Activated naive CD4-positive, alpha-beta T cell treated with anti-CD3 and anti-CD28 coated beads, Interleukin-2, amount 50 U/mL, for 16 hours (primary cell): ENCODE measurements at regions not wholly inside any gene's neighbourhood (a gene's known extent, or its start where the extent isn't known, plus 50 kb on each side); places are given as distances from the start of the nearest gene placed in this dataset.
"Not testable (repeated sequence)": the region's sequence is repeated elsewhere in the genome, so short reads cannot be mapped to it uniquely, and the experiment has no call there.

Experiments
- DNase-seq: peaks from one replicate; pipeline ENCODE4 v3.0.0-alpha.2; 2020

DNA sequence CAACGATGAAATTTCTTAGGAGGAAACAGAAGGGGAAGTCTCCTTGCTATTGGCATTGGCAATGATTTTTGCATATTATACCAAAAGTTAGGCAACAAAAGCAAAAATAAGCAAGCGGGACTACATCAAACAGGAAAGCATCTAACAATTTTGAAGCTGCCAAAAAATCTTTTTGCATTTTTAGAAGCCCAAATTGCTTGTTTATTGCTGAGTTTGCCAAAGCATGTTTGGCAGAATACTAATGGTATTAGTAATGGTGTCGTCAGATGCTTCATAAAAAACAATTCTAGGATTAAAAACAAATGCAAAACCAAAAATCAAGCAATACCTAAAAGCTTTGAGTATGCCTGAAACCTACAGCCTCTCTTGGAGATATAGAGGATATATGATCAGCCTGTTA, 80.0 kb downstream of the GALR1 start:
- no peak for DNase-seq

DNA sequence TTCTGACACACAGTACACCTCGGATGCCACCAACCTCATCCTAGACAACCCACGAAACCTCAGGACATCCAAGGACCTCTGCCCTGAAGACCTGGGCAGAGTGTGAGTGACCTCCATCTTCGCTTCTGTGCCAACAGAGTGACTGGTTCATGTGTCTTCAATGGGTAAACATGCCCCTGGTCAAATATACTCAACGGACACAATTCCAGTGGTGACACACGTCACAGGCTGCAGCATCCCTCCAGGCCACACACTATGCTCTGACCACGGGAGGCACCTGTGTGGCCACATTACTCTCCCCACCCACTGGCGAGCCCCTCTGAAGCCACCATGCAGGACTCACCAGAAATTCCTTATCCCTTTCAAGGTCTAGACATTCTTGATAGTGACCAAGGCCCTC, 85.2 kb downstream of the GALR1 start:
- DNase-seq, result no peak

DNA sequence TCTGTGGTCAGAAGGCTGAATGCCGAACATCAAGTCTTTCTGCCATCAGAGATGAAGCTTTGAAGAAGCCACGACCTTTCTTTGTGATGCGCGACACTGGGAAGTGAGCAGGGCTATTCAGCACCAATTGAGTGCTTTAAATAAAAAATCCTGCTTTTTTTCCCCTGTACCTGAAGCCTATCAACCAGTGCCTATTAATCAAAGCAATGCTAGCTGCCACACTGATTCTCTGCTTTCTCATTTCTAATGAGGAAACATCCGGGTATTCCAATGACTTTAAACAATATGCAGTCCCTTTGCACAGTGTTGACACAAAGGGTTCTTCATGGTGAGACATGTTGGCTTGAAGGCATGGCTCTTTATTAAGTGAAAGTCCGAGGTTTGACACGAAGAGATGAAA, 88.0 kb downstream of the GALR1 start:
- DNase-seq, result no peak

DNA sequence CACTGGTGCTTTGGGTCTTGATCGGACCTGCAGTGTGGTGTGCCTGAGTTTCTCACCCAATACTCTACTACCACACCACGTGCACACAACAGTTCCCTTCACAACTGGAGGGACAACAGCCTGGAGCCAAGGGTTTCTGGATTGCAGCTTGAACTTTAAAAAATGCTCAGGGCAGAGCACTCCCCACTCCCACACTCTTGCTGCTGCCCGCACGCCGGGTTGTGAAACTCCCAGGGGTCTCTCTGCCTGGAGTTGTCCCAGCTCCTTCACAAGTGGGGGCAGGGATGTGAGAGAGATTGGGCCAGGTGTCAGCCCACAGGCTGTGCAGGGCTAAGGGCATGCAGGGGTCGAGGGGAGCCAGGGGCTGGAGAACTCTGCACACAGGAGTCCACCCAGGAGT, 89.4 kb downstream of the GALR1 start:
- no peak for DNase-seq

DNA sequence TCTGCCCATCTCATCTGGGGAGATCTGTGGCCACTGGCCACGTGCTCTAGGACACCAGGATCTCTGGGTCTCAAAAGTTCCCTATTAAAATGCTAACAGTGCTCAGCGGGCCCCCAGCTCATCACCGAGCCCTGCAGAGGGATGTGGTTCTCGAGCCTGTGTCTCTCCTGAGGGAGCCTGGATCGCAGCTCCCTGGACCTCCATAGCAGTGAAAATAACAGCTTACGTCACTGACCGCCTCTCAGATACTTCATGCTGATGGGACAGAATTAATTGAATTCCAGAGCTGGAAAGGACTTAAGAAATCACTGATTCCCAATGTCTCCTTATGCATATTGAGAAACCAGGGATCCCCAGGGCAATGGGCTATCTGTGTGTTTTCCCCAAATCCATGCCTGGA, 90.0 kb downstream of the GALR1 start:
- DNase-seq, result no peak

DNA sequence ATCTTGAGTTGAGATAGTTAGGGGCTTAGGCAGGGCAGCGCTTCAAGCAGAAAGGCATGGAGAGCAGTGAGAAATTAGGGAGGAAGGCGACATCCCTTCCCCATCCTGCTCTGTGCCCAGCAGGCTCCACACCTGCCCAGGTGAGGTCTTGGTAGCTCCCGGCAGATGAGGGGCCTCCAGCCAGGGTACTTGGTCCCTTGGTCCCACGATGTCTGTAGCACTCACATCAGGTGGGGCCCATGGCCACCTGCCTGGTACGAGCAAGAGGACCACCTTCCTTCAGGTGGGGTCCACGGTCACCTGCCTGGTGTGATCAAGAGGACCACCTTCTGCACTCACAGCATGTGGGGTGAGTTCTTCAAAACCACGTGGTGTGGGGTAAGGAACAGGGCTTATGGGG, 91.2 kb downstream of the GALR1 start:
- no peak for DNase-seq

GRCh38 chr18:77341527-77342325, 92.1 kb downstream of the GALR1 start:
- DNase-seq, result no peak

DNA sequence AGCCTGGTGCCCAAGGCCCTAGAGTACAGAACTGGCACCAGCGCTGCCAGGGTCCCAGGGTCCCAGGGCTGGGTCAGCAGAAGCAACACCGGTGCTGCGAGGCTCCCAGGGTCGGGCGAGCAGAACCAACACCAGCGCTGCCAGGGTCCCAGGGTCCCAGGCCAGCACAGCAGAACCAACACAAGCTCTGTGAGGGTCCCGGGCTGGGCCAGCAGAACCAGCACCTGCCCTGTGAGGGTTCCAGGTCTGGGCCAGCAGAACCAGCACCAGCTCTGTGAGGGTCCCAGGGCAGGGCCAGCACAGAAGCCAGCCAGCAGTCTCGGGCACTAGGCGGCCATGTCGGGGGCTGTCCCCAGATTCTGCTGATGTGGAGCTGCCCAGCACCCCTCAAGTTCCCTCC, 93.1 kb downstream of the GALR1 start:
- no peak for DNase-seq

DNA sequence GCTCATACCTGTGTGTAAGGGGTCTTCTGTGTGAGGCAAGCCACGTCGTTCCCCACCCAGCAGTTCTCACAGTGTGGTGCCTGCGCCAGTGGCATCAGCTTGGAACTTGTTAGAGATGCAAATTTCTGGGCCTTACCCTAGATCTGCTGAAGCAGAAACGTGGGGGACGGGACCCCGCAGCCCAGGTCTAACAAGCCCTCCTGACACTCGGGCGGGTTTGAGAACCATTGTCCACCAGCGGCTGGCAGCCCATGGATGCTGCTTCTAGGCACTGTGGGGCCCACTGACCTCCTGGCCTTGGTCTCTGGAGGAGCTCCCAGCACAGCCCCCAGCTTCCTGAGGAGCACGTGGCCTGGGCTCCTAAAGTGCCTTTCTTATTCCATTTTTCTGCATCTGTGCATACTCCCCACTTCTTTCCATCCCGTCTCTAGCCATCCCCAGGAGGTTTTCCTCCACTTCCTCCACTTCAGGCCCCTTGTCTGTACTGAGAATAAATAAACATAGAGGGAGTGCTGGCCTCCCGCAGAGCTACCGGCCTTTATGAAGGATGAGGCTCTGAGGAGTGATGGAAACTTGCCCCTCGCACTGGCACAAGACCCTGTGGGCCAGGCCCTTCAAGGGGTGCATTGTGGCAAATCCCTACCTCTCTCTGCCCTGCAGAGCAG, 94.3 kb downstream of the GALR1 start:
- no peak for DNase-seq

DNA sequence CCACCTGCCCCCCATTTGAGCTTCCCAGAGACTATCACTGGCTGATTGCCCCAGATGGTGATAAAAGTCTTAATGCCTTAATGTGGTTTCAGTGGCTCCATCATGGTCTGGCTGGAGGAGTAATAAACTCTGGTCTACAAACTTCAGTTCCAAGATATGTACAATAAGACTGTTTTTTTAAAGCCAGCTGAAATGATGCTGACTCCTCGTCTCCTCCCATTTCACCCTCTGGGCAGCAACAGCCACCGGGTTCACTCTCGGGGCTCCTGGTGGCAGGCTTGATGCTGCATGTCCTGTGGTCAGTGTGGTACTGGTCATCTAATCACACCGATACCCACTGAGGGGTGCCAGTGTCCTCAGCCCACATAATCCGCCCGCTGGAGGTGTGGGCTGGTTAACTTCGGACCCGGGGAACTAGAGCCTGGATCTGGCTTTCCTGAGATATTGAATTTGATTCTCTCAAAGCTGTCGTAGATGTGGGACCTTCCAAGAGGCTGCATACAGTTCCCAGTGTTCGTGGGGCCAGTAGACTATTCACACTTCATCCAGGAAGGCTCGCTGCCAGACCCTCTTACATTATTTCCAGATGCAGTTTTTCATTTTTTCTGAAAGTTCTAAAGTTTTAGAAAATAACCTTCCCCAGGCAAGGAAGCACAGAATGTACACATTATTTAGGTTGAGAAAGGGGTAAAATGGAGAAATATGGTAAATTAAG, 95.3 kb downstream of the GALR1 start:
- no peak for DNase-seq

DNA sequence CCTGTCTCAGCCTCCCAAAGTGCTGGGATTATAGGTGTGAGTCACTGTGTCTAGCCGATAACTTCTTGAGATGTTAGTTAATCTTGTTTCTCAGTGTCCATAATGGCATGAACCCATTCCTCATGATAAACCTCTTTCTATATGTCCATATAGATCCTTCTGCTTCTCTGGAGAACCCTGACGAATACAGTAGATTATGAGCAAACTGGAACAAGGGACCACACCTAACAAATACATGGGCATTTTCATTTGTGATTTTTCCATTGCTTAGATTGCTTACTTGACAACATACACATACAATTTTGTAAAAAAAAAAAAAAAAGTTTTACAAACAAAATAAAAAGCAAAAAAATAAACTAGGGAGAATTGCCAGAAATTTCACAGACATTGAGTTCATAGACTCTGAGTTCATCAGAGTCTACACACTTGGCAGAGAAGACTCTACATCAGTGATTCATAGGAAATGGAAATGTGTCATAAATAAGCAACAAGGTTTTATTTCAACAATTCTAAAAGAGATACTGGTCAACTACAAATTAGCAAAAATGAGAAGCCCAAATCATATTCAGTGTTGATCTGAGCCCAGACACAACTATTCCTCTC, 96.7 kb downstream of the GALR1 start:
- no peak for DNase-seq

DNA sequence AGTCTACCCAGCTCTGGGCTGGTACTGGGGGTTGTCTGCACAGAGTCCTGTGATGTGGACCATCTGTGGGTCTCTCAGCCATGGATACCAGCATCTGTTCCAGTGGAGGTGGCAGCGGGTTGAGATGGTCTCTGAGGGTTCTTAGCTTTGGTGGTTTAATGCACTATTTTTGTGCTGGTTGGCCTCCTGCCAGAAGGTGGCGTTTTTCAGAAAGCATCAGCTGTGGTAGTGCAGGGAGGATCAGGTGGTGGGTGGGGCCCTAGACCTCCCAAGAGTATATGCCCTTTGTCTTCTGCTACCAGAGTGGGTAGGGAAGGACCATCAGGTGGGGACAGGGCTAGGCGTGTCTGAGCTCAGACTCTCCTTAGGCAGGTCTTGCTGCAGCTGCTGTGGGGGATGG, 103.7 kb downstream of the GALR1 start:
- DNase-seq, result not testable (repeated sequence)

GRCh38 chr18:77359561-77360314, 110.1 kb downstream of the GALR1 start:
- no peak for DNase-seq

GRCh38 chr18:77360315-77361190, 110.9 kb downstream of the GALR1 start:
- DNase-seq, result no peak

GRCh38 chr18:77361382-77361781, 111.7 kb downstream of the GALR1 start:
- no peak for DNase-seq

DNA sequence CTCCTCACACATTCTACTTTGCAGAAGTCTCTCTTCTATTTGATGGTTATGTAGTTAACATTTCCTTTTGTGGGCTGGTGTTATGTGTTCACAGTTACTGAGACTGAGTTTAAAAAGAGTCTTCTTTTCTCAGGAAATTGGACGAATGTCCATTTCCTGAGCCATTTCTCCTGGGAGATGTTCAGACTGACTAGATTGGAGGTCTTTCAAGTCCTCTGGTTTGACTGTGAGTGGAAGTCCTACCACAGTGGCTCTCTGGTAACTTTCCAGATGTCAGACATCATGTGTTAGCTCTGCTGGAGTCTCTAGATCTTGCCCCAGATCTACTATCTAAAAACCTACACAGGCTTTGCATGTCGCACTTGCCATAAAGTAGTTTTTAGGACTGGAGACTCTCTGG, 116.0 kb downstream of the GALR1 start:
- DNase-seq, result no peak

DNA sequence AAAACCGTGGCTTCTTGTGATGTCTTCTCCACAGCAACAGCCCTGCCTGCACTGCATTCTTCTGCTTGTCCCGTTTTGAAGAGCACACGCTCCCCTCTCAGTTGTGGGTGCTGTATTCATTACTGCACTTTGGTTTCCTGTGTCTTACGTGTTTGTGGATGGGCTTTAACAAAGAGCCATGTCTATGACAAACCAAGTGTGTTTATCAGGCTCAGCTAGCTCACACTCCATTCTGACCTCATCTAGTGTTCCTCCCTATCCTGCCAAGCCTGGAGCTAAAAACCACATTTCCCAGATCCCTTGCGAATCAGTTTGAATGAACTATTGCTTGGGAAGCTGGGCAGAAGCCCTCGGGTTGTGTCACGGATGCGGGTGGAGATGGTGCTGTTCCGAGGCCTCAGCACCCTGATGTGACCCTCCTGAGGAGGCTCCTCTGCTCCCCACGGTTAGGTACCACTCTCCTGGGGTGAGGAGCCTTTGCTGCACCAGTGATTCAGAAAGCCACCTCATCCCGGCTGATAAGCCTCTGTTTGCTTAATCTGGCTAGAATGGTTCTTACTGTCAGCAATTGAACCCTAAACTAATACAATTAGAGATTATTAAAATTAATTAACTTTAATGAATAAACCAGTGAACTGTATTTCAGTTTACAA, 116.5 kb downstream of the GALR1 start:
- no peak for DNase-seq

DNA sequence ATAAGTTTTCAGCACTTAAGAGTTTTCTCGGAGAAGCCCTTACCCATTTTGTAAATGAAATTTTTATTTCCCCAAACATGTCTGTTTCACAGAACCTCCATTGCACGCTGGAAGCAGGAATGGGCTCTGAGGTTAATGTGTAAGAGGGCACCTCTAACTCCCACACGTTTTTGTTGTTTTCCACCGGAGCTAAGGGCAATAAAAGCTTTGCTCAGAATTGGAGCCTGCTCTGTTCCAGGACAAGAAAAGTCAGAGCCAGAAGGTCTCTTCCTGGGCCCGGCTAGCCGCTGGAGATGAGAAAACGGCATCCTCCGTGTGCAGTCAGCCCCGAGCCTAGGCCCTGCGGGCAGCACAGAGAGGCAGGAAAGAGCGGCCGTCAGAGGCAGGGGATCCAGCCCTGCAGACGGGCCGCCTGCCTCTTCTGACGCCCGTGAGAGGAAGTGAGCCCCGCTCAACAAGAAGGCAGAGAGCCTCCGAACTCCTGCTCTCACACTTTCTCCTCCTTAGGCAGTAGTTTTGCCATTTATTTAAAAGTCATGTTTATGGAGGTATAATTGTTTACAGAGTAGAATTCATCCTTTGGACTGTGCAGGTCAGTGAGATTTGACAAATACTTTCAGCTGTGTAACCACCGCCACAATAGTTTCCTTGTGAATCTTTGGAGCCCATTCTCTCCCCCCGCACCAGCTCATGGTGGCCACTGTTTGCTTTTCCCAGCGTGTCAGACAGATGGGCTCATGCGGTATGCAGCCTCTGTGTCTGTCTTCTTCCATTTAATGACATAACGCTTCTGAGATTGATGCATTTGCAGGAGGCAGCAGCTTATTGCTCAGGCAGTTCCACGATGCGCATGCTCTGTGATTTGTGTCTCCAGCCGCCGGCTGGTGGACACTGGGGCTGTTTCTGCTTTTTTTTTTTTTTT, 117.3 kb downstream of the GALR1 start:
- no peak for DNase-seq

DNA sequence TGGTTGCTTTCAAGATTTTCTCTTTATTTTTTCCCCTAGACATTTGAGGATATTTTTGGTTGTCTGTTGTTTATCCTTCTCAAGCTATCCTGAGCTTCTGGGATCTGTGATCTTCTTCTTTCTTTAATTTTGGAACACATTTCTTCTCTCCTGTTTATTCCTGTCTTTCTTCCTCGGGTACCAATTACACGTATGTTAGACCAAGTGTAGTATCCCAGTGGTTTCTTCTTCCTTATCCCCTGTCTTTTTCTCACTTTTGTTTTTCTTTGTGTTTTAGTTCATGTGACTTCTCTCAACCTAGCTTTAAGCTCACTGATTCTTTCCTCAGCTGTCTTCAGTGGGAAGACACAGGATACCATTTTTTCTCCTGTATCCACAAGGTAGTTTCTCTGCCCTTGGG, 120.0 kb downstream of the GALR1 start:
- DNase-seq, result no peak
